IMR-90 (cell line): ENCODE measurements at regions not wholly inside any gene's neighbourhood (a gene's known extent, or its start where the extent isn't known, plus 50 kb on each side); places are given as distances from the start of the nearest gene placed in this dataset.

ENCODE experiments used
- CTCF ChIP-seq: conservative IDR thresholded peaks from 2 replicates; pipeline ENCODE4 v1.5.1; 2012; ENCODE audit warnings: mild to moderate bottlenecking, low read depth, low read length, improper control_type of control experiment
- MXI1 ChIP-seq: IDR thresholded peaks from 2 replicates; pipeline ENCODE4 v1.6.1; 2012; ENCODE audit warnings: low read depth, mild to moderate bottlenecking, low read length, moderate library complexity, borderline replicate concordance
- NFE2L2 ChIP-seq: fragments of 150-350 bp; IDR thresholded peaks from 2 replicates; pipeline ENCODE4 v1.6.1; 2016; ENCODE audit warnings: low read depth, mild to moderate bottlenecking, low read length
- POLR2A ChIP-seq: IDR thresholded peaks from 2 replicates; pipeline ENCODE4 v1.6.1; 2012; ENCODE audit warnings: mild to moderate bottlenecking, low read depth, low read length
- RAD21 ChIP-seq: IDR thresholded peaks from 2 replicates; pipeline ENCODE4 v1.6.1; 2012; ENCODE audit warnings: low read length, improper control_type of control experiment
- RFX5 ChIP-seq: IDR thresholded peaks from 2 replicates; pipeline ENCODE4 v1.8.0; 2012; ENCODE audit warnings: low read depth, mild to moderate bottlenecking, low read length, moderate library complexity
- SMC3 ChIP-seq: fragments of 150-350 bp; IDR thresholded peaks from 2 replicates; pipeline ENCODE4 v1.6.1; 2016; ENCODE audit warnings: low read depth, mild to moderate bottlenecking, antibody characterized with exemption, low read length, moderate library complexity

GRCh38 chr4:31959972-31960371 is 1239.8 kb downstream of the PCDH7 start:
- TF ChIP-seq SMC3 (no peak), RFX5 (no peak), POLR2A (no peak), CTCF (no peak), NFE2L2 (no peak), RAD21 (no peak), MXI1 (no peak)
